Activated CD4-positive, alpha-beta T cell treated with anti-CD3 and anti-CD28 coated beads for 36 hours (primary cell): ENCODE measurements at regions not wholly inside any gene's neighbourhood (a gene's known extent, or its start where the extent isn't known, plus 50 kb on each side); places are given as distances from the start of the nearest gene placed in this dataset.

ENCODE experiments used
- ATAC-seq: fragments of 200-7000 bp; cut with Tn5 transposase; one replicate; pipeline ENCODE4 v1.10.0; 2021; ENCODE audit warnings: mild to moderate bottlenecking, moderate library complexity
- CTCF ChIA-PET: fragments of 350-600 bp; sonication (Branson Sonifier 250); formaldehyde crosslinking; loops from one replicate; lab custom pipeline; 2021; ENCODE audit warnings: antibody characterized with exemption; lab: Charles Lee
- POLR2A ChIA-PET: fragments of 350-600 bp; sonication (Branson Sonifier 250); formaldehyde crosslinking; loops from one replicate; lab custom pipeline; 2021; ENCODE audit warnings: antibody characterized with exemption, inconsistent platforms; lab: Charles Lee
- DNase-seq: peaks from one replicate; pipeline ENCODE4 v3.0.0-alpha.2; 2020
- H3K27ac Mint-ChIP-seq: one replicate; pipeline ENCODE4 v1.8.0; 2021; ENCODE audit warnings: mixed read lengths
- H3K27me3 Mint-ChIP-seq: one replicate; pipeline ENCODE4 v1.8.0; 2021; ENCODE audit warnings: mixed read lengths
- H3K36me3 Mint-ChIP-seq: one replicate; pipeline ENCODE4 v1.8.0; 2021; ENCODE audit warnings: low read depth, mixed read lengths
- H3K4me1 Mint-ChIP-seq: one replicate; pipeline ENCODE4 v1.8.0; 2021; ENCODE audit warnings: mixed read lengths
- H3K4me3 Mint-ChIP-seq: one replicate; pipeline ENCODE4 v1.8.0; 2021; ENCODE audit warnings: mild to moderate bottlenecking, moderate library complexity, mixed read lengths
- H3K9me3 Mint-ChIP-seq: one replicate; pipeline ENCODE4 v1.8.0; 2021; ENCODE audit warnings: low read depth, mixed read lengths
- intact Hi-C, 2 experiments: fragments of 100-400 bp; cut with DNase I in 1 of 2; cut with micrococcal nuclease in 1 of 2; formaldehyde crosslinking; loops; one replicate each; pipeline versions ENCODE4 v1.14.2 to v1.15.1; 2022 to 2024; cut with DNase I, micrococcal nuclease

- ATAC-seq = peak; percentile 57
- Mint-ChIP-seq H3K4me1 (peaks cover 21% of the 10 kb centered on the region), H3K9me3 (no peaks in the 10 kb centered on the region), H3K36me3 (no peaks in the 10 kb centered on the region), H3K27ac (no peak overlapping the region), H3K4me3 (no peak overlapping the region), H3K27me3 (no peaks in the 10 kb centered on the region)
- ChIA-PET CTCF (no interaction called here), POLR2A (no interaction called here)
- intact Hi-C loops = no loop called here
- DNase-seq = peak; percentile 24
Observed at GRCh38 chr6:44701038-44701636, 313.6 kb downstream of the CDC5L start.

GRCh38 chr6:44701637-44702101 lies 314.2 kb downstream of the CDC5L start:
- Mint-ChIP-seq H3K4me3 (no peak overlapping the region), H3K9me3 (no peaks in the 10 kb centered on the region), H3K4me1 (peaks cover 21% of the 10 kb centered on the region), H3K27ac (no peak overlapping the region), H3K27me3 (no peaks in the 10 kb centered on the region), H3K36me3 (no peaks in the 10 kb centered on the region)
- intact Hi-C loops = no loop called here
- ATAC-seq = no peak
- CTCF ChIA-PET = interaction anchor here (1.2 kb wide), 1 partner anchor 30 kb away, joined by 5 read pairs; no protein-coding TSS in a partner anchor
- DNase-seq = no peak
- POLR2A ChIA-PET = no interaction called here

DNA sequence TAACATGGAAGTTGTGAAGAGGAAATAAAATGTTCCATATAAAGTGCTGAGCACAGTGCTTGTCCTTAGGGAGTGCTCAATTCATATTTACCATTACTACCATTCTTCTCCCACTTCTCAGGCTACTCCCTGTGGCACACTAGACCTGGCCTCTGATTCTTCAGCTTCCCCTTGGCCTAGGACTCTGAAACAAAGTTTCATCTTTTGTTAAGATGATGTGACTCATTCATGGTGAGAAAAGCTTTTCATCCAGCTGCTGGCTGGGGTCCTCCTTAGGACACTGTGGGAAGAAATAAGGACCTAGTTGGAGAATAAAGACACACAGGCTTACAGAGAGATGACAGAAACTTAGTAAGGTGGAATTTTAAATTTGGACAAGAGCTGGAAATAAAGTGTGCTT lies 314.8 kb downstream of the CDC5L start:
- POLR2A ChIA-PET = no interaction called here
- Mint-ChIP-seq H3K9me3 (no peaks in the 10 kb centered on the region), H3K4me1 (peaks cover 21% of the 10 kb centered on the region), H3K27me3 (no peaks in the 10 kb centered on the region), H3K4me3 (no peak overlapping the region), H3K36me3 (no peaks in the 10 kb centered on the region), H3K27ac (peak overlapping the region; percentile 71)
- intact Hi-C loops = no loop called here
- no peak for DNase-seq
- no peak for ATAC-seq
- CTCF ChIA-PET = interaction anchor here (1.2 kb wide), 1 partner anchor 29 kb away, joined by 5 read pairs; no protein-coding TSS in a partner anchor

- Mint-ChIP-seq H3K36me3 (peaks cover 4% of the 10 kb centered on the region), H3K4me3 (no peak overlapping the region), H3K27me3 (no peaks in the 10 kb centered on the region), H3K4me1 (peaks cover 34% of the 10 kb centered on the region), H3K9me3 (peaks cover 7% of the 10 kb centered on the region), H3K27ac (peak overlapping the region; percentile 63)
- peak; percentile 72 for ATAC-seq
- intact Hi-C loops = no loop called here
- CTCF ChIA-PET = no interaction called here
- POLR2A ChIA-PET = no interaction called here
- peak; percentile 67 for DNase-seq
Observed at GRCh38 chr6:44704240-44705150, 317.0 kb downstream of the CDC5L start.

GRCh38 chr6:44705596-44705995 lies 318.1 kb downstream of the CDC5L start:
- no peak overlapping the region for H3K4me3 Mint-ChIP-seq
- H3K27me3 Mint-ChIP-seq = no peaks in the 10 kb centered on the region
- intact Hi-C loops = no loop called here
- ATAC-seq (no peak), DNase-seq (no peak)
- H3K9me3 Mint-ChIP-seq = peaks cover 7% of the 10 kb centered on the region
- peaks cover 4% of the 10 kb centered on the region for H3K36me3 Mint-ChIP-seq
- ChIA-PET CTCF (interaction anchor here (0.8 kb wide), 1 partner anchor 667 kb away, joined by 3 read pairs; no protein-coding TSS in a partner anchor), POLR2A (no interaction called here)
- H3K4me1 Mint-ChIP-seq = peaks cover 34% of the 10 kb centered on the region
- H3K27ac Mint-ChIP-seq = no peak overlapping the region

DNA sequence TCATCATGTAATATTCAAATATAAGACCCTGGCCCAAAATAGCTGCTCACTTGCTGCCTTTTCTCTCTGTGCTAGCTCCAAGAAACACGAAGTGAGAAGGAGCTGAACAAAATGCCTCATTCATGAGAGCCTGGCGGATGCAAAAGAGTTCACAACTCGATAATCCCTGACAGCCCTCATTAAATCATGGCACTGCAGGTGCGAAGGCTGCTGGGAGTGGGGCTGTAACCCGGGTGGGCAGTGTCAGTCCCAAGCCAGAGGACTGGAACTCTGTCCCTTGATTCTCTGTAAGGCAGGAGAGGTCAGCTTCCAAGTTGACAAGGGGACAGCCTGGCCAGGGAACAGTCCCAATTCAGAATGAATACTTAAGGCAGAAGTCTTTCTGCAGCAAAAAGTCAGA lies 318.5 kb downstream of the CDC5L start:
- intact Hi-C loops = no loop called here
- peaks cover 4% of the 10 kb centered on the region for H3K36me3 Mint-ChIP-seq
- H3K27ac Mint-ChIP-seq = no peak overlapping the region
- no peaks in the 10 kb centered on the region for H3K27me3 Mint-ChIP-seq
- no peak overlapping the region for H3K4me3 Mint-ChIP-seq
- ChIA-PET CTCF (interaction anchor here (0.5 to 0.8 kb wide), 2 partner anchors 43 to 666 kb away, joined by 3 read pairs; no protein-coding TSS in a partner anchor), POLR2A (no interaction called here)
- H3K4me1 Mint-ChIP-seq = peaks cover 34% of the 10 kb centered on the region
- DNase-seq = no peak
- no peak for ATAC-seq
- peaks cover 7% of the 10 kb centered on the region for H3K9me3 Mint-ChIP-seq

- POLR2A ChIA-PET = no interaction called here
- peak overlapping the region; percentile 81 for H3K27ac Mint-ChIP-seq
- H3K9me3 Mint-ChIP-seq = peaks cover 7% of the 10 kb centered on the region
- H3K36me3 Mint-ChIP-seq = peaks cover 4% of the 10 kb centered on the region
- no peaks in the 10 kb centered on the region for H3K27me3 Mint-ChIP-seq
- intact Hi-C loops = no loop called here
- no peak for DNase-seq
- CTCF ChIA-PET = no interaction called here
- H3K4me1 Mint-ChIP-seq = peaks cover 24% of the 10 kb centered on the region
- H3K4me3 Mint-ChIP-seq = no peak overlapping the region
- ATAC-seq = no peak
Observed at GRCh38 chr6:44708208-44708607, 320.7 kb downstream of the CDC5L start.

GRCh38 chr6:44712353-44713111 lies 325.0 kb downstream of the CDC5L start:
- peaks cover 13% of the 10 kb centered on the region for H3K4me1 Mint-ChIP-seq
- POLR2A ChIA-PET = no interaction called here
- CTCF ChIA-PET = interaction anchor here (0.8 kb wide), 1 partner anchor 57 kb away, joined by 3 read pairs; no protein-coding TSS in a partner anchor

DNA sequence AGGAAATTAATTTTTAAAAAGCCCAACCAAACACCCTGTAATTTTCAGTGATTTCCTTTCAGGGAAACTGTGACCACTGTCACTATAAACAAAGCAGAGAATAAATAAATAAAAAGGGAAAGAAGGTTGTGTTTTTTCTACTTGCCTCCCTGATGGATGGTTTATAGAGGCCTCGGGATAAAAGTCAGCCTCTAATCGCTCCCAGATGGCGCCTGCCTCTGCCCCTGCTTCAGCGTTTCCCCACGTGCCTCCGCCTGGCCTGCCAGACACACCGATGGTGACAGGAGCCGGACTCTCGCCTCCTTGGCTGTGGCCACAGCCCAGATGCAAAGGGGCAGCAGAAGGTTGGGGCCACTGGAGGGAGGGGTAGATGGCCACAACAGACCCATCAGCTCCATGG lies 327.7 kb downstream of the CDC5L start:
- Mint-ChIP-seq H3K27ac (no peak overlapping the region), H3K4me3 (no peak overlapping the region), H3K27me3 (no peaks in the 10 kb centered on the region), H3K36me3 (no peaks in the 10 kb centered on the region), H3K4me1 (no peaks in the 10 kb centered on the region), H3K9me3 (no peaks in the 10 kb centered on the region)
- POLR2A ChIA-PET = no interaction called here
- ATAC-seq (no peak), DNase-seq (no peak)
- intact Hi-C loops = no loop called here
- CTCF ChIA-PET = no interaction called here

More at GRCh38 chr6:44712353-44713111, 325.0 kb downstream of the CDC5L start:
- H3K27ac Mint-ChIP-seq = no peak overlapping the region
- H3K4me3 Mint-ChIP-seq = no peak overlapping the region
- no peaks in the 10 kb centered on the region for H3K27me3 Mint-ChIP-seq
- peaks cover 7% of the 10 kb centered on the region for H3K9me3 Mint-ChIP-seq
- peaks cover 4% of the 10 kb centered on the region for H3K36me3 Mint-ChIP-seq
- DNase-seq (no peak), ATAC-seq (no peak)
- intact Hi-C loops = no loop called here

DNA sequence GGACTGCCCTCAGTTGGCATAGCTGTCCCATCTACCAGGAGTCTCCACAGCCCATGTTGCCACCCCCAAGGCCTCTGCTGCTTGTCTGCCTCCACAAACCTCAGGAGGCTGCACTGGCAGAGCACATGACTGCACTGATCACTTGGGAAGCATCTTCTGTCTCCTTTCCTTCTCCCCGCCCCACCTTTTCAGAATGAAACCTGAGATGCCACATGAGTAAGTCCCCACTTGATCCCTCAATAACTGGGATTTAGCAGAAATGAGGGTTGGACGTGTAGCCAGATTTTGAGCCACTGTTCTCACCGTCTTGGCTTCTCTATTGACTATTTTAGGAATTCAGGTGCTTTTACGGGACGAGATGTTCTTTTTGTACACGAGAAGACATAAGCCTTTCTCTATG lies 328.4 kb downstream of the CDC5L start:
- ATAC-seq (no peak), DNase-seq (no peak)
- Mint-ChIP-seq H3K9me3 (no peaks in the 10 kb centered on the region), H3K27ac (no peak overlapping the region), H3K27me3 (no peaks in the 10 kb centered on the region), H3K4me3 (no peak overlapping the region), H3K36me3 (no peaks in the 10 kb centered on the region), H3K4me1 (no peaks in the 10 kb centered on the region)
- intact Hi-C loops = no loop called here
- ChIA-PET CTCF (no interaction called here), POLR2A (no interaction called here)

- no peak for DNase-seq
- Mint-ChIP-seq H3K9me3 (no peaks in the 10 kb centered on the region), H3K27me3 (no peaks in the 10 kb centered on the region), H3K36me3 (no peaks in the 10 kb centered on the region), H3K4me1 (no peaks in the 10 kb centered on the region), H3K27ac (no peak overlapping the region), H3K4me3 (no peak overlapping the region)
- intact Hi-C loops = no loop called here
- ChIA-PET POLR2A (no interaction called here), CTCF (interaction anchor here (0.7 to 1.5 kb wide), 2 partner anchors 62 to 1107 kb away, joined by 4 to 5 read pairs; no protein-coding TSS in a partner anchor)
- no peak for ATAC-seq
Observed at GRCh38 chr6:44717431-44717830, 329.9 kb downstream of the CDC5L start.
